Stimulated activated CD4-positive, alpha-beta T cell treated with anti-CD3 and anti-CD28 coated beads, Interleukin-15, amount 100 ng/mL, for 1 hour (primary cell): ENCODE measurements at regions not wholly inside any gene's neighbourhood (a gene's known extent, or its start where the extent isn't known, plus 50 kb on each side); places are given as distances from the start of the nearest gene placed in this dataset.
"Not testable (repeated sequence)": the region's sequence is repeated elsewhere in the genome, so short reads cannot be mapped to it uniquely, and the experiment has no call there.

Experiments
- DNase-seq, 2 donors: peaks; one replicate each; pipeline ENCODE4 v3.0.0-alpha.2; 2020; ENCODE audit warnings: low read depth in 1 of 2, low spot score in 1 of 2

DNA sequence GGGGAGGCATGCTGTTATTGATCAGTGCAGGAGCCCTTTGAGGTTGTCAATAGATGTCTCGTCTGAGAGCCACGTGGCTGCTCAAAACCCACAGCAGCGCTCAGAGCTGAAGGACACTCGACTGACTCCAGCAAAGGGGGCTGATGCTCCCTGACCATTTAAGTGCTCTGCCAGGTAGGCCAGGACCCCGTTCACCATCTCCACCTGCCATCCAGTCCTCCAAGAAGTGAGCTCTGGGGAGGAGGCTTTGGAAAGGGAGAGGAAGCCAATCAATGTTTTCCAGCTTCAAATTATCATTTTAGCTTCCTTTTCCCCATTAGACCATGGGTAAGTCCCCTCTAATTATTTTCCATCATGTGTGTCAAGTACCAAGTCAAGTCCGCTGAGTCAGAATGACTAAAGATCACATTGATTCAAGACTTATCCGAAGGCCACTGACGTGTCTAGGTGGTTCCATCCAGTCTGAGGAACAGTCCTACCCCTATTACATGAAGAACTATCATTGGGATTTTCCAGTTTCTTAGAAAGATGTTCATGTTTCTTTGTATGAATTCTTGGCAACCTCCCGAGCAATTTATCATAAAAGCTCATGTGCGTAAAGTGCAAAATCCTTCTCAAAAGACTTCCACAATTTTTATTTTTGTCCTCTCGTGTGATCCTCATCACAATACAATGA is 302.6 kb upstream of the LYZL1 start:
- no peak for DNase-seq

DNA sequence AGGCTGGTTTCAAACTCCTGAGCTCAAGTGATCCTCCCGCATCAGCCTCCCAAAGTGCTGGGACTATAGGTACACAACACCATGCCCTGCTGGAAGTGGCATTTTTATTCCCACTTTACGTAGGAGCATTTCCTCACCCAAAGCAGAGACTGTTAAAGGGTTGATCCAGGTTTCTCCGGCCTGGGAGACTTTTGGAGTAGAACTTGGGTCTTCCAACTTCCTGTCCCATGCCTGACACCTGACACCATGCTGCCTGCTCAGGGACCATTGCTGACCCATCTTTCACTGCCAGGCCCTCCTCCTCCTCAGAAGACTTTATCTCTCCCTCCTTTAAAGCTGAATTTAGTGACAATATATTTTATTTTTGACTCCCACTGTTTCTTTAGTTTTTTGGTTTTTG is 302.0 kb upstream of the LYZL1 start:
- no peak for DNase-seq

DNA sequence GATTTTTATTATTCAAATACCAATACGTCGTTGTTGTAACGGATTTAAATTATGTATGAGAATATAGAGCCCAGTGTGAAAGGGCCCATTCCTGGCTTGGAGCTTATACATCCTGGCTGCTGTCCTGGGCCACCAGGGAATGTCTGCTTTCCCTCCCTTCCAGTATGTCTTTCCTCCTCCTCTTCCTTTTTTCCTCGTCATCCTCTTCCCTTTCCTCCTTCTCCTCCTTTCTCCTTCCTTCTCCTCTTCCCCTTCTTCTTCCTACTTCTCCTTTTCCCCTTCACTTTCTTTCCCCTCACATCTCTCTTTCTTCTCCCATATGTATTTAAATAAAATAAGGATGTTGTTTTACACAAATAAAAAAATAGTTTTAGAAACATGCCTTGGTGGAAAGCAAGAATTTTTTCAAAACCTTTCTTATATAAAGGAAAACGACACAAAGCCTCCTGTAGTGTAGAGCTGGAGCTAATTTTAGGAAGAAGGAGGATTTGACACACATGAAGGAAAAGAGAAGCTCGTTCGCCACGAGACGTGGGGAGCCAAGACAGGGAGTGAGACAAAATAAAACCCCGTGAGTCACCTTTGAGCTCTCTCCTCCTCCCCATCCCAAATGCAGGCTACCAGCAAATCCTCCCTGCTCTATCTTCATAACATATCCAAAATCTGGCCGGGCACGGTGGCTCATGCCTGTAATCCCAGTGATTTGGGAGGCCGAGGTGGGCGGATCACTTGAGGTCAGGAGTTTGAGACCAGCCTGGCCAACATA is 301.1 kb upstream of the LYZL1 start:
- no peak for DNase-seq

DNA sequence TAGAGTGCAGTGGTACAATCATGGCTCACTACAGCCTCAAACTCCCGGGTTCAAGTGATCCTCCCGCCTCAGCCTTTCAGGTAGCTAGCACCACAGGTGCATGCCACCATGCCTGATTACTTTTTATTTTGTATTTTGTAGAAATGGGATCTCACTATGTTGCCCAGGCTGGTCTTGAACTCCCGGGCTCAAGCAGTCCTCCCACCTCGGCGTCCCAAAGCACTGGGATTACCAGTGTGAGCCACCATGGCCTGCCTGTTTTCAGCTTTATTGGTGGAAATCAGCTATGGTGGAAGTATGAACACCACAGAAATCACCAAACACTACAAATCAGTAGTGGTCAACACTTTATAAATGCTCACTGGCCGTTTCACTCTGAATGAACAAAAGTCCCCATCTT is 299.9 kb upstream of the LYZL1 start:
- DNase-seq, result no peak

DNA sequence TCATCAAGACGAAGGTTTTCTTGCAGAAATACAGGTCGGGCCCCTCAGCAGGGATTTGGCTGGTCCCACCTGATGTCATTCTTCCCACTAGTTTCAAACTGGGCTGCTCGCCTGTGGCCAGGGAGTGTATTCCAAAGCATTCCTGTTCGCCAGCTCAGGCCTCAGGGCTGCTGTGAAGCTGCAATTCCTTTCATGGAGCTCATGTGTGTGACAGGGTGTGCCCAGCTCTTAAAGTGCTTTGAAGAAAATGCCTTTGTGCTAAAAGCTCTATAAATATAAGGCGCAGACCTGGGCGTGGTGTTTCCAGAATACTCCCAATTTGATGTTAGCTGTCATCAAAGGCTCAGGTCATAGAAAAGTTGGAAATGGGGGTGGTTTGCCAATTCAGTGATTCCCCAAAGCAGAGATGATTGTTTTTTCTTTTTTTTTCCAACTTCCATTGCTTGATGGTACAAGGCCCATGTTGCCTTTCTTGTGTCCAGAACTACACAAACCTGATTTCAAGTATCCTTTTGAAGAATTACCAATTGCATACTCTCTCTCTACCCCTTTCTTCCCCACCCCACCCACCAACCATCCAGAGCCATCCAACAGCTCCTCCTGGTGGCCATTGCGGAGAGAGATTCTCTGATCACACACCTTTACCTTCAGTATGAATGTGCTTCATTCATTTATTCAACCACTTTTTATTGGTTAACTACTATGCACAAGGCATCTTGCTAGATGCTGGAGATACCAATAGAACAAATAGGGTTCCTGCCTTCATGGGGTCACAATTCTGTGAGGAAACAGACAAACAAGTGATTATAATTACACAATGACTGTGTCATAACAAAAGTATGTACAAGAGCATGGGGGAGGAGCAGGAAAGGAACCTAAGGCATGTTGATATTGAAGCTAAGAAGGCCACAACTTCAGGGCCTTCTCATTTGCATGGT is 297.3 kb upstream of the LYZL1 start:
- DNase-seq, result peak in 1 of 2 donors; percentile 5

DNA sequence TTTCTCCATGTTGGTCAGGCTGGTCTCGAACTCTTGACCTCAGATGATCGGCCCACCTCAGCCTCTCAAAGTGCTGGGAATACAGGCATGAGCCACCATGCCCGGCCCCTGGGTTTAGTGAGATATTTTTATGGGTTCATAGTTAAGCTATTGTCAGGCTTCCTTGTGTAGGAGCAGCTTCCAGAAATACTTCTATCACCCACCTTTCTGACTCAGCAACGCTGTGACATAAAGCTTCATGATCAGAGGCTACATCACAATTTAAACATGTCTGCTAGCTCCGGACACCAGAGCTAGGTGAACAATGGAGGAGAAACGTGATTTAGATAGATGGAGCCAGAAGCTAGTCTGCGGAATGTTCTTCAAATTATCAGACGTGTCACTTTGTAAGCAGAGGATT is 295.8 kb upstream of the LYZL1 start:
- DNase-seq, result no peak

DNA sequence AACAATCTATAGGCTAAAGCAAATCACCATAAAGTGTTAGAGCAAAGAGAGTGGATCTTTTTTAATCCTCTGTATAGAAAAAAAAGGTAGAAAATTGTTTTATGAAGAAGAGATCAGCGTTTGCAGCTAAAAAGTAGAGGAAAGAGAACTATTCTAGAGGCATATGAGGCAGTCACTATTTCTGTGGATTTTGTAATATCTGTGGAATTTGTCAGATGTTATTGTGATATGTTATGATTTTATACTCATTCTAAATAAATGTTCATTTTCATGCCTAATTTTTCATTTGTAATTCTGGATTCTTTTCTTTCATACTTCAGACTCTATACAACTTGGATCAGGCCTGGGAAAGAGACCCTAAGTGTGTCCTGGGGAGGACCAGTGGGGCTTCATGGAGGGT is 295.0 kb upstream of the LYZL1 start:
- no peak for DNase-seq

DNA sequence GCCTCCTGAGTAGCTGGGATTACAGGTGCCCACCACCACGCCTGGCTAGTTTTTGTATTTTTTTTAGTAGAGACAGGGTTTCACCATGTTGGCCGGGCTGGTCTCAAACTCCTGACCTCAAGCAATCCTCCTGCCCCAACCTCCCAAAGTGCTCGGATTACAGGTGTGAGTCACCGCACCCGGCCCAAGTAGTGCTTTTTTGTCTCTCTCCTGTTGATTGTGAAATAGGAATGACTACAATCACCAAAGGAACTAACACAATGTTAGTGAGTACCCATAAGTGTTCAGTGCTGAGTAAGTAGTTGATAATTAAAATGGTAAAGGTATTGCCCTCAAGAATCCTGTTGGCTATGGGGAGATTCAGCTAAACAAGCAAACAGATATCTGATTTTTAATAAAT is 294.1 kb upstream of the LYZL1 start:
- DNase-seq, result not testable (repeated sequence)

DNA sequence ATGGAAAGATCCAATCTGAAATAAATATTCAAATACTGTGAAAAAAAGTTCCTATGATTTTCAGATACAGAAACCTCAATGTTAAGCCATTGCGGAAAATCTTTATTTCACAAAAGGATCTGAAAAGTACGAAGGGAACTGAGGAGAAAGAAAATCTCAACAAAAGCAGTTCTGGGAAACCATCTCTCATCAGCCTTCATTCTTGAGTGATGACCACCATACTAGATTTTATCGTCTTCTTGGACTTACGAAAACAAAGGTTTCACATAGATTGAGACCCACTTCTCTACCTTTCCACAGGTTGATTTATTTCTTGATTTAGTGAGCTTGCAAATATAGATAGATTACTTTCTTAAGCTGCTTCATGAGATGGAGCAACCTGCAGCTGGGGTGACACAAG is 293.4 kb upstream of the LYZL1 start:
- no peak for DNase-seq

DNA sequence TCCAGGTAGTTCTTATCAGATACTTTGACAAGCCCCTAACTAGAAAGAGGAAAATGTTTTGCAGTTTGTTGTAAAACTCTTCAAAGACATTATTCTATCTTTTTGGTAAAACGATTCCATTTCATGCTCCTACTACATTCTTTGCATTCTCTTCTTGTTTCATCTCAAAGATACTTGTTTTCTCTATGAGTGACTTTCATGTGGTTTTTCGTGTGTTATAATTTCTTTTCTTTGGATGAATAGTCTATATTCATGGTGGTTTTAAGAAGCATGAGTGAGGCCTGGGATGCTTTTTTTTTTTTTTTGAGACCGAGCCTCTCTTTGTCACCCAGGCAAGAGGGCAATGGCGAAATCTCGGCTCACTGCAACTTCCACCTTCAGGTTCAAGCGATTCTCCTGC is 292.5 kb upstream of the LYZL1 start:
- no peak for DNase-seq

DNA sequence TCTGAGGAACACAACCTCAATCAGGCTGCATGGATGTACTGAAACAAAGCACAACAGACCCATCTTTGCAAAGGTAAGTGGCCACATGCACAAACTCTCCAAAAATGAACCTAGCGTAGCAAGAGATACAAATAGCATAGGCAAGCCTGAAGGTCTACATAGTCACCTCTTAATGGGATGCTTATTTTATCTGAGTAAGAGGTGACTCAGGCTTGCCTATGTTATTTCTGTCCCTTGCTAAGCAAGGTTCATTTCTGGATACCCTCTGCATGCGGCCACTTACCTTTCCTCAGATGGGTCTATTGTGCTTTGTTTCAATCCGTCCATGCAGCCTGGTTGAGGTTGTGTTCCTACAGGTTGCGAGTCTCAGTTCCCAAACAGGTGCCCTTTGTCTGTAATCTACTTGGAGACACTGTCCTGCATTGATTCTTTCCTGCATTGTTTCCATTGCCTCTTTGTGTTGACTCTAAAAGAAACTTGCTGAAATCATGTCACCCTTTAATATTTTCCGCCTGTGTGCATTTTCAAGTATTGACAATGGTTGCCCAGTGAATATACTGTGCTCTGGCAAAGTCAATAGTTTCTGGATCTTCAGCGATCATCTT is 291.8 kb upstream of the LYZL1 start:
- DNase-seq, result no peak

DNA sequence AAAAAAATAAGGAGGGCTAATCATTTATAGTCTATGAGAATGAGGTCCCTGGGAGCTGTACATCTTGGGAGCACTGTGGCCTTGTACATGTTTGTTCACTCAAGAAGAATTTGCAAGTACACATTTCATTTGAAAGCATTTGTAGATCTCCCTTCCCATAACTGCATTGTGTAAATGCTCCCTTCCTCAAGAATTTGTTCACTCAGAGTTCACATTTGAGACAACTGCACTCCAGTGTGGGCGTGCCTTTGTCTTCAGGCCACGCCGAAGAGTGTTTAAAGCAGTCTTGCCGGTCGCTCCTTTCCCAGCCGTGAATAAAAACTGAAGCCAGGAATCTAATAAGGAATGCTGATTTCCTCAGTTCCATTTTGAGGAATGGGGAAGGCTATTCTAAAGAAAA is 291.1 kb upstream of the LYZL1 start:
- no peak for DNase-seq

DNA sequence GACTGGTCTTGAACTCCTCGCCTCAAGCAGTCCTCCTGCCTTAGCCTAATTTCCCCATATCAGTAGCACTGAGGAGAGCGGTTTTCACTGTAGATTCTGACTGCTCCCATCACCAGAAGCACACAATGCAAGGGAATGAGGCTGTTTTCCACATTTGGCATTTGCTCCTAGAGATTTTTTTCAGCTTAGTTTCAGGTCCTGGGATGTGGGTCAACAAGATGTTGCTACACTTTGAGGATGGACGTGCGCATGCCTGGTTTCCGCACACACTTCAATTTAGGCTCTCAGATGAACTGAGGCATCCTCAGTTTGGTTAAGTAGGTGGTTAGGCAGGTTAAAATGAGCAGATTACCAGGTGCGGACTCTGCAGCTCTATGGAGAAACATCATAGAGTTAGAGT is 287.1 kb upstream of the LYZL1 start:
- DNase-seq, result no peak

DNA sequence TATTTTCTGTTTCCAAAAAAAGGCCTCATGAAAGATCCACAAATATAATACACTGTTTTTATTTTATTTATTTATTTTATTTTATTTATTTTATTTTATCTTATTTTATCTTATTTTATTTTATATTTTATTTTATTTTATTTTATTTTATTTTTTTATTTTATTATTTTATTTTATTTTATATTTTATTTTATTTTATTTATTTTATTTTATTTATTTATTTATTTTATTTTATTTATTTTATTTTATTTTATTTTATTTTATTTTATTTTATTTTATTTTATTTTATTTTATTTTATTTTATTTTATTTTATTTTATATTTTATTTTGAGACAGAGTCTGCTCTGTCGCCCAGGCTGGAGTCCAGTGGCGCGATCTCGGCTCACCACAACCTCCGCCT is 285.9 kb upstream of the LYZL1 start:
- not testable (repeated sequence) for DNase-seq

DNA sequence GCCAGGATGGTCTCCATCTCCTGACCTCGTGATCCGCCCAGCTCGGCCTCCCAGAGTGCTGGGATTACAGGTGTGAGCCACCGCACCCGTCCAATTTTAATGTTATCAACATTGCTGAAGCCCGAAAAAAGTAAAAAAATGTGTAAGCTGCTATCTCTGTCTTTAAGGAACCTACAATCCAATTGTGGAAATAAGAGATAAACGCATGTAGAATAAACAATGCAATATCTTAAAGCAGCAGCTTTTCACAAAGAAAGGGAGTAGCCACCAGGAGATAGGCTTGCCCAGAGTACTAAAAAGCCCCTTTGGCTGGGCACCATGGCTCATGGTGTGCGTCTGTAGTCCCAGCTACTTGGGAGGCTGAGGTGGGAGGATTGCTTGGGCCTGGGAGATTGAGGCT is 282.9 kb upstream of the LYZL1 start:
- DNase-seq, result no peak

DNA sequence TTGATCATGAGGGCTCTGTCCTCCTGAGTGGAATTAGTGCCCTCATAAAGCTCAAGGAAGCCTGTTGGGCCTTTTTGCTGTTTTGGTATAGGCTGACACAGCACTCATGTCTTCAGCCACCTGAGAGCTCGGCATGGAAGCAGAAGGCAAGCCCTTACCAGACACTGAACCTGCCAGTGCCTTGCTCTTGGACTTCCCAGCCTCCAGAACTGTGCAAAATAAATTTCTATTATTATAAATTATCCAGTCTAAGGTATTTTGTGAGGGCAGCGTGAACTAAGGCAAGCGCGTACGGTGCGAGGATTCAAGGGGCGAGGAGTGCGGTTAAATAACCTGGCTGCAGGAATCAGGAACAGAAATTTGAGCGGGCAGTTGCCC is 281.5 kb upstream of the LYZL1 start:
- no peak for DNase-seq

DNA sequence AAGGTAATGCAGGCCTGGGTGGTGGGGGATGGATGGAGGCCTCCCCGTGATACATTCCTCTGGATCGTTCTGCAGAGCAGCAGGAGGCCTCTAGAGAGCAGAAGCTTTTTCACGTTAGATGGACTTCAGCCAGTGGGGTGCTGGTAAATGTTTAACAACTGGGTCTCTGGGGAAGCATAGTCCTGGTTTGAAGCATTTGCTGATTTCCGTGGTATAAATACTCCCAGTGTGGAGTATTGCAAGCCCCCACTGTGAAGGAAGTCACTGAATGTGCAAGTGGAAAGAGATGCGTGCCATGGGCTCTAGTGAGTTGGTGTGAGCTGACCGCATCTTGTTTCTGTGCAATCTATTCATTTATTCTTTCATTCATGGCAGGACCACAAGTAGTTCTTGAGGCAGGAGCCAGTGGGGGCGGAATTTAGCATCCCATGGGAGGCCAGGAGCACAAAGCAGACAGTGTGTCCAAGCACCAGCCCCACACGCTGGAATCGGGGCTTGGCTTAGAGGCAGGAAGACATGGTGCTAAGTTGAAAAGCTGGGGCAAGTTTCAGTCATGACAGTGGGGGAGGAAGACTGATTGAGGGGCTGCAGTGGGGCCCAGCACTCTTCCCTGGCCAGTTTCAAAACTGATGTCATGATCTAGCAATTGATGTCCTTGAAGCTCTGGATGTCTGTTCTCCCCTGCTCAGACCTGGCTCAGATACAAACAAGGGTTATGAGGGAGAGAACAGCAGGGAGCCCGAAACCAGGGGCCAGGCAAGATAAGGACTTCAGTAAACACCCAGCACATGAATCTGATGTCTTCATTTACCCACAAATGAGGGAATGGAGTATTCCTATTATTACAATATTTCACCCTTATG is 280.9 kb upstream of the LYZL1 start:
- DNase-seq, result no peak

DNA sequence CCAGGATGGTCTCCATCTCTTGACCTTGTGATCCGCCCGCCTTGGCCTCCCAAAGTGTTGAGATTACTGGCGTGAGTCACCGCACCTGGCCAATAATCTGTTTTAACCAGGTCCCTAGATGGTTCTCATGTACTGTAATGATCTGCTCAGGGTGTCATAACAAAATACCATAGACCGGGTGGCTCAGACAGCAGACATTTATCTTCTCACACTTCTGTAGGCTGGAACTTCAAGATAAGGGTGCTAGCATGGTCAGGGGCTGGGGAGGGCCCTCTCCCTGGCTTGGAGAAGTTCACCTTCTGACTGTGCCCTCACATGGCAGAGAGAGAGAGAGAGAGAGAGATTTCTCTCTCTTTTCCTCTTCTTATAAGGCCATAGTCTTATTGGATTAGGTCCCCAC is 279.4 kb upstream of the LYZL1 start:
- no peak for DNase-seq

DNA sequence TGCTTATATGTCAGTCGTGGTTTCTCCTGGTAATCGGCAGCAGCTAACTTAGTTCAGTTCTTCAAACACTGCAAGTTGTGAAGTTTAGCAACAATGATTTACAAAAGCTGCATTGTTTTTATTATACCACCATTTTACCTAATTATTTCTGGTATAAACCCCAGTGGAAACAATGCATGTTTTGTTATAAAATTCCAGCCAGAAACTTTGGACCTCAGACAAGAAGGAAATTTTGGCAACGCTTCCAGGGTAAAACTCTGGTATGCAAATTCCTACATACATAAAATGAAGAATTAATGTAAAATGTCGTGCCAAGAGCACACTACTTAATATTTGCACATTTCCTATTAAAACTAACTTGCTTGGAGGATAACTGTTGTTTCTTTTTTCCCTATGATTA is 277.4 kb upstream of the LYZL1 start:
- no peak for DNase-seq

DNA sequence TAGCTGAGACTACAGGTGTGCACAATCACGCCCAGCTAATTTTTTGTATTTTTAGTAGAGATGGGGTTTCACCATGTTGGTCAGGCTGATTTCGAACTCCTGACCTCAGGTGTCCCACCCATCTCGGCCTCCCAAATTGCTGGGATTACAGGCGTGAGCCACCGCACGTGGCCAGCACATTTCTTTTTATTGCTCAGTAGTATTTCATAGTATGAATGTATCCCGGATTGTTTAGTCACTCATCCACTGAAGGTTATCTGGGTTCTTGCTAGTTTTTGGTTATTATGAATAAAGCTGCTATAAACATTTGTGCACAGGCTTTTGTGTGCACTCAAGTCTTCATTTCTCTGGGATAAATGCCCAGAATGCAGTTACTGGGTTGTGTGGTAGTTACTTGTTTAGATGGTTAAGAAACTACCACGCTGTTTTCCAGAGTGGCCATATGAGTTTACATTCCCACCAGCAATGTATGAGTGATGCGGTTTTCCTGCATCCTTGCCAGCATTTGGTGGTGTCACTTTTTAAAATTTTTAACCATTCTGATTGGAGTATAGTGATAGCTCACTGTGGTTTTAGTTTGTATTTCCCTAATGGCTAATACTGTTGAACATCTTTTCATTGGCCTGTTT is 275.8 kb upstream of the LYZL1 start:
- DNase-seq, result no peak
